COLO668 (cell line): ENCODE measurements at regions not wholly inside any gene's neighbourhood (a gene's known extent, or its start where the extent isn't known, plus 50 kb on each side); places are given as distances from the start of the nearest gene placed in this dataset.
"Not testable (repeated sequence)": the region's sequence is repeated elsewhere in the genome, so short reads cannot be mapped to it uniquely, and the experiment has no call there.

Experiments
- DNase-seq: peaks from one replicate; lab custom pipeline; 2025; ENCODE audit not compliant: unreplicated experiment; lab: John Stamatoyannopoulos, UW

GRCh38 chr3:166114448-166114847 is 277.2 kb upstream of the BCHE start:
- DNase-seq = no peak

GRCh38 chr3:166111562-166111961 is 274.3 kb upstream of the BCHE start:
- no peak for DNase-seq

GRCh38 chr3:166110102-166110501 is 272.9 kb upstream of the BCHE start:
- DNase-seq = no peak

- DNase-seq = peak; percentile 4
Measured at GRCh38 chr3:166104938-166105337, 267.7 kb upstream of the BCHE start.

- DNase-seq = no peak
Measured at GRCh38 chr3:166100730-166101129, 263.5 kb upstream of the BCHE start.

- no peak for DNase-seq
Measured at GRCh38 chr3:166089575-166089974, 252.4 kb upstream of the BCHE start.

GRCh38 chr3:166085164-166085856 is 248.1 kb upstream of the BCHE start:
- DNase-seq = no peak

- DNase-seq = no peak
Measured at GRCh38 chr3:166080096-166080495, 242.9 kb upstream of the BCHE start.

GRCh38 chr3:166071831-166072230 is 234.6 kb upstream of the BCHE start:
- DNase-seq = no peak

GRCh38 chr3:166064476-166064875 is 227.3 kb upstream of the BCHE start:
- DNase-seq = no peak

- DNase-seq = no peak
Measured at GRCh38 chr3:166060789-166061479, 223.7 kb upstream of the BCHE start.

- DNase-seq = no peak
Measured at GRCh38 chr3:166052440-166052839, 215.2 kb upstream of the BCHE start.

- no peak for DNase-seq
Measured at GRCh38 chr3:166029507-166029906, 192.3 kb upstream of the BCHE start.

- peak; percentile 5 for DNase-seq
Measured at GRCh38 chr3:166013073-166013679, 176.0 kb upstream of the BCHE start.

- no peak for DNase-seq
Measured at GRCh38 chr3:166011771-166012170, 174.5 kb upstream of the BCHE start.

- no peak for DNase-seq
Measured at GRCh38 chr3:166005126-166005525, 167.9 kb upstream of the BCHE start.

GRCh38 chr3:165994293-165994692 is 157.1 kb upstream of the BCHE start:
- no peak for DNase-seq

- DNase-seq = no peak
Measured at GRCh38 chr3:165984589-165984988, 147.4 kb upstream of the BCHE start.

GRCh38 chr3:165983284-165983683 is 146.1 kb upstream of the BCHE start:
- no peak for DNase-seq

GRCh38 chr3:165981318-165981717 is 144.1 kb upstream of the BCHE start:
- no peak for DNase-seq

- not testable (repeated sequence) for DNase-seq
Measured at GRCh38 chr3:165960825-165961224, 123.6 kb upstream of the BCHE start.

- DNase-seq = no peak
Measured at GRCh38 chr3:165954171-165954570, 116.9 kb upstream of the BCHE start.
